HG03159 (cell line): ENCODE measurements at regions not wholly inside any gene's neighbourhood (a gene's known extent, or its start where the extent isn't known, plus 50 kb on each side); places are given as distances from the start of the nearest gene placed in this dataset.
"Not testable (repeated sequence)": the region's sequence is repeated elsewhere in the genome, so short reads cannot be mapped to it uniquely, and the experiment has no call there.

ENCODE experiments used
- ATAC-seq: cut with Tn5 transposase; IDR thresholded peaks from one replicate; pipeline ENCODE4 v1.9.1; 2021; ENCODE audit warnings: mild to moderate bottlenecking, moderate library complexity; ENCODE audit not compliant: unreplicated experiment

- no peak for ATAC-seq
Observed at GRCh38 chr2:2906091-2906490, 471.5 kb downstream of the EIPR1 start.

- ATAC-seq, result no peak
Observed at GRCh38 chr2:2904721-2905350, 472.8 kb downstream of the EIPR1 start.

- ATAC-seq, result no peak
Observed at GRCh38 chr2:2902547-2903281, 474.9 kb downstream of the EIPR1 start.

GRCh38 chr2:2901384-2902345 lies 476.0 kb downstream of the EIPR1 start:
- ATAC-seq, result peak; percentile 87

- ATAC-seq, result no peak
Observed at GRCh38 chr2:2899826-2900225, 477.8 kb downstream of the EIPR1 start.

- no peak for ATAC-seq
Observed at GRCh38 chr2:2898744-2899143, 478.9 kb downstream of the EIPR1 start.

GRCh38 chr2:2896643-2897042 lies 481.0 kb downstream of the EIPR1 start:
- no peak for ATAC-seq

- ATAC-seq, result no peak
Observed at GRCh38 chr2:2896011-2896410, 481.6 kb downstream of the EIPR1 start.

GRCh38 chr2:2894011-2894410 lies 483.6 kb downstream of the EIPR1 start:
- ATAC-seq, result not testable (repeated sequence)

- no peak for ATAC-seq
Observed at GRCh38 chr2:2892892-2893291, 484.7 kb downstream of the EIPR1 start.

- ATAC-seq, result no peak
Observed at GRCh38 chr2:2892378-2892777, 485.2 kb downstream of the EIPR1 start.

- ATAC-seq, result no peak
Observed at GRCh38 chr2:2890901-2891300, 486.7 kb downstream of the EIPR1 start.

GRCh38 chr2:2890246-2890645 lies 487.4 kb downstream of the EIPR1 start:
- no peak for ATAC-seq

GRCh38 chr2:2889646-2890045 lies 488.0 kb downstream of the EIPR1 start:
- no peak for ATAC-seq

- ATAC-seq, result no peak
Observed at GRCh38 chr2:2889141-2889540, 488.5 kb downstream of the EIPR1 start.

- no peak for ATAC-seq
Observed at GRCh38 chr2:2887772-2888387, 489.7 kb downstream of the EIPR1 start.

- ATAC-seq, result no peak
Observed at GRCh38 chr2:2886922-2887321, 490.7 kb downstream of the EIPR1 start.

- no peak for ATAC-seq
Observed at GRCh38 chr2:2881499-2881898, 496.1 kb downstream of the EIPR1 start.

- ATAC-seq, result no peak
Observed at GRCh38 chr2:2880938-2881337, 496.7 kb downstream of the EIPR1 start.

- peak; percentile 97 for ATAC-seq
Observed at GRCh38 chr2:2879781-2880180, 497.8 kb downstream of the EIPR1 start.

- ATAC-seq, result peak; percentile 9
Observed at GRCh38 chr2:2879071-2879470, 498.5 kb downstream of the EIPR1 start.
